Thoracic aorta (tissue), 2 donors: ENCODE measurements at regions not wholly inside any gene's neighbourhood (a gene's known extent, or its start where the extent isn't known, plus 50 kb on each side); places are given as distances from the start of the nearest gene placed in this dataset.

ENCODE experiments used
- ATAC-seq: fragments of 150-250 bp; one replicate; pipeline ENCODE4 v1.8.0; 2017; ENCODE audit warnings: low read depth; ENCODE audit not compliant: insufficient number of reproducible peaks, low FRiP score
- DNase-seq: peaks from one replicate; pipeline ENCODE4 v3.0.0-alpha.2; 2020; ENCODE audit warnings: low spot score
- H3K27ac ChIP-seq, 2 donors: fragments of 200-600 bp; sonication (generic); 1 replicate in 1 of 2; 2 replicates in 1 of 2; pipeline ENCODE4 v1.5.1; 2016; ENCODE audit warnings: mild to moderate bottlenecking in 2 of 2, moderate library complexity in 2 of 2
- H3K27me3 ChIP-seq: fragments of 200-600 bp; sonication (generic); replicated peaks from 2 replicates; pipeline ENCODE4 v1.6.0; 2016; ENCODE audit warnings: mild to moderate bottlenecking; ENCODE audit not compliant: insufficient read depth
- H3K36me3 ChIP-seq: fragments of 200-600 bp; sonication (generic); one replicate; pipeline ENCODE4 v1.5.1; 2016
- H3K4me1 ChIP-seq, 2 donors: fragments of 200-600 bp; sonication (generic); 1 replicate in 1 of 2; 2 replicates in 1 of 2; pipeline versions ENCODE4 v1.5.1 to v1.6.0; 2016; ENCODE audit warnings: low read depth in 2 of 2, mild to moderate bottlenecking in 1 of 2; ENCODE audit not compliant: control insufficient read depth in 1 of 2
- H3K4me3 ChIP-seq: fragments of 200-600 bp; sonication (generic); 2 replicates; pipeline ENCODE4 v1.5.1; 2016; ENCODE audit warnings: mild to moderate bottlenecking
- H3K9me3 ChIP-seq: fragments of 200-600 bp; sonication (generic); 2 replicates; pipeline ENCODE4 v1.5.1; 2016
- CTCF ChIP-seq: fragments of 200-600 bp; sonication (generic); IDR thresholded peaks from one replicate; pipeline ENCODE4 v1.5.1; 2019; ENCODE audit warnings: antibody characterized with exemption

GRCh38 chr6:71457929-71458328 lies 169.3 kb downstream of the OGFRL1 start:
- Histone ChIP-seq H3K4me1 (no peaks in the 10 kb centered on the region), H3K4me3 (no peak overlapping the region), H3K36me3 (no peaks in the 10 kb centered on the region), H3K9me3 (no peaks in the 10 kb centered on the region), H3K27me3 (no peaks in the 10 kb centered on the region), H3K27ac (no peak overlapping the region)
- ATAC-seq (no peak), DNase-seq (no peak)
- no peak for TF ChIP-seq CTCF

GRCh38 chr6:71459162-71459561 lies 170.6 kb downstream of the OGFRL1 start:
- no peaks in the 10 kb centered on the region for H3K36me3 ChIP-seq
- DNase-seq (no peak), ATAC-seq (no peak)
- H3K27me3 ChIP-seq: no peaks in the 10 kb centered on the region
- TF ChIP-seq CTCF: no peak
- peaks cover 3% of the 10 kb centered on the region for H3K9me3 ChIP-seq
- no peak overlapping the region for H3K27ac ChIP-seq
- H3K4me3 ChIP-seq: no peak overlapping the region
- no peaks in the 10 kb centered on the region for H3K4me1 ChIP-seq

- ATAC-seq: no peak
- TF ChIP-seq CTCF: no peak
- Histone ChIP-seq H3K27me3 (no peaks in the 10 kb centered on the region), H3K27ac (no peak overlapping the region), H3K4me3 (no peak overlapping the region), H3K36me3 (no peaks in the 10 kb centered on the region), H3K4me1 (no peaks in the 10 kb centered on the region), H3K9me3 (peaks cover 8% of the 10 kb centered on the region)
- DNase-seq: no peak
These were observed 172.3 kb downstream of the OGFRL1 start for GRCh38 chr6:71460933-71461332.

- H3K27ac ChIP-seq: no peak overlapping the region
- H3K36me3 ChIP-seq: no peaks in the 10 kb centered on the region
- ATAC-seq (no peak), DNase-seq (no peak)
- H3K9me3 ChIP-seq: peaks cover 8% of the 10 kb centered on the region
- TF ChIP-seq CTCF: no peak
- no peaks in the 10 kb centered on the region for H3K27me3 ChIP-seq
- H3K4me1 ChIP-seq: peaks cover 0 to 4% of the 10 kb centered on the region in 2 donors
- no peak overlapping the region for H3K4me3 ChIP-seq
These were observed 174.4 kb downstream of the OGFRL1 start for GRCh38 chr6:71463061-71463460.

- DNase-seq: no peak
These were observed 176.5 kb downstream of the OGFRL1 start for GRCh38 chr6:71465096-71465495.

More at GRCh38 chr6:71465096-71465495, 176.5 kb downstream of the OGFRL1 start:
- Histone ChIP-seq H3K27me3 (no peaks in the 10 kb centered on the region), H3K27ac (no peak overlapping the region), H3K36me3 (no peaks in the 10 kb centered on the region), H3K9me3 (peaks cover 8% of the 10 kb centered on the region), H3K4me3 (no peak overlapping the region), H3K4me1 (peaks cover 0 to 20% of the 10 kb centered on the region in 2 donors)
- no peak for ATAC-seq
- TF ChIP-seq CTCF: no peak
